ENCODE measurements at regions not wholly inside any gene's neighbourhood (a gene's known extent, or its start where the extent isn't known, plus 50 kb on each side); places are given as distances from the start of the nearest gene placed in this dataset.

- no peak overlapping the region for H3K27ac ChIP-seq (ENCODE audit: low read length)
- H3K27me3 ChIP-seq (ENCODE audit: control insufficient read depth, insufficient read depth, low read length), result no peaks in the 10 kb centered on the region
- H3K9me3 ChIP-seq (ENCODE audit: control insufficient read depth, insufficient read depth, low read depth, low read length), result no peaks in the 10 kb centered on the region
- ATAC-seq (no peak), DNase-seq (ENCODE audit: low read depth, low spot score) (no peak)
- no peak overlapping the region for H3K4me3 ChIP-seq (ENCODE audit: low read depth in 2 of 2, low read length in 2 of 2)
- no peaks in the 10 kb centered on the region for H3K4me1 ChIP-seq (ENCODE audit: control insufficient read depth, insufficient read depth, low read length)
- no peaks in the 10 kb centered on the region for H3K36me3 ChIP-seq (ENCODE audit: control insufficient read depth, insufficient read depth, low read length)
- TF ChIP-seq SIN3A (IDR thresholded peaks at IDR 0.05; ENCODE audit: borderline replicate concordance, insufficient read depth, low read depth, low read length), result no peak
- BruUV-seq (replicated peaks), result no TSS peak
- ChIA-PET CTCF (no interaction called here), POLR2A (no interaction called here)
- in situ Hi-C loops (cut with HindIII; ENCODE audit: low pct_unique_long_range_greater_than_20kb, low sequenced_read_pairs), result no loop called here
- intact Hi-C loops (cut with micrococcal nuclease; ENCODE audit: unreplicated experiment), result no loop called here
Measured at GRCh38 chr2:17199741-17200140, 318.5 kb downstream of the RAD51AP2 start.

- Histone ChIP-seq H3K27ac (ENCODE audit: low read length) (no peak overlapping the region), H3K4me1 (ENCODE audit: control insufficient read depth, insufficient read depth, low read length) (no peaks in the 10 kb centered on the region), H3K4me3 (ENCODE audit: low read depth in 2 of 2, low read length in 2 of 2) (no peak overlapping the region), H3K27me3 (ENCODE audit: control insufficient read depth, insufficient read depth, low read length) (no peaks in the 10 kb centered on the region), H3K9me3 (ENCODE audit: control insufficient read depth, insufficient read depth, low read depth, low read length) (no peaks in the 10 kb centered on the region), H3K36me3 (ENCODE audit: control insufficient read depth, insufficient read depth, low read length) (no peaks in the 10 kb centered on the region)
- POLR2A ChIA-PET, result no interaction called here
- TF ChIP-seq POLR2AphosphoS5 (IDR thresholded peaks at IDR 0.05; ENCODE audit: low read depth, low read length), result no peak
- no peak for TF ChIP-seq TCF7L2 (IDR thresholded peaks at IDR 0.05; ENCODE audit: low read depth, low read length)
- TF ChIP-seq SIN3A (IDR thresholded peaks at IDR 0.05; ENCODE audit: borderline replicate concordance, insufficient read depth, low read depth, low read length), result no peak
- TF ChIP-seq REST (IDR thresholded peaks at IDR 0.05; ENCODE audit: insufficient read depth in 1 of 2, low read depth in 2 of 2, low read length in 1 of 2), result no peak
- TF ChIP-seq CTCF (IDR thresholded peaks at IDR 0.05), result no peak
- ATAC-seq (no peak), DNase-seq (ENCODE audit: low read depth, low spot score) (no peak)
- BruUV-seq (replicated peaks), result no TSS peak
- in situ Hi-C loops (cut with HindIII; ENCODE audit: low pct_unique_long_range_greater_than_20kb, low sequenced_read_pairs), result no loop called here
- CTCF ChIA-PET, result no interaction called here
- intact Hi-C loops (cut with micrococcal nuclease; ENCODE audit: unreplicated experiment), result no loop called here
Measured at GRCh38 chr2:17196380-17196779, 321.9 kb downstream of the RAD51AP2 start.

GRCh38 chr2:17195016-17195415, 323.2 kb downstream of the RAD51AP2 start:
- no peak for DNase-seq (ENCODE audit: low read depth, low spot score)
- Histone ChIP-seq H3K27me3 (ENCODE audit: control insufficient read depth, insufficient read depth, low read length) (no peaks in the 10 kb centered on the region), H3K36me3 (ENCODE audit: control insufficient read depth, insufficient read depth, low read length) (no peaks in the 10 kb centered on the region), H3K4me1 (ENCODE audit: control insufficient read depth, insufficient read depth, low read length) (no peaks in the 10 kb centered on the region), H3K4me3 (ENCODE audit: low read depth in 2 of 2, low read length in 2 of 2) (no peak overlapping the region), H3K27ac (ENCODE audit: low read length) (no peak overlapping the region), H3K9me3 (ENCODE audit: control insufficient read depth, insufficient read depth, low read depth, low read length) (no peaks in the 10 kb centered on the region)
- TF ChIP-seq SIN3A (IDR thresholded peaks at IDR 0.05; ENCODE audit: borderline replicate concordance, insufficient read depth, low read depth, low read length) (no peak), CTCF (IDR thresholded peaks at IDR 0.05) (no peak), TCF7L2 (IDR thresholded peaks at IDR 0.05; ENCODE audit: low read depth, low read length) (no peak), REST (IDR thresholded peaks at IDR 0.05; ENCODE audit: insufficient read depth in 1 of 2, low read depth in 2 of 2, low read length in 1 of 2) (no peak), POLR2AphosphoS5 (IDR thresholded peaks at IDR 0.05; ENCODE audit: low read depth, low read length) (no peak)
- intact Hi-C loops (cut with micrococcal nuclease; ENCODE audit: unreplicated experiment), result no loop called here
- no peak for ATAC-seq
- no TSS peak for BruUV-seq (replicated peaks)
- CTCF ChIA-PET, result no interaction called here
- POLR2A ChIA-PET, result no interaction called here
- in situ Hi-C loops (cut with HindIII; ENCODE audit: low pct_unique_long_range_greater_than_20kb, low sequenced_read_pairs), result no loop called here

All from Panc1 (cell line).